ENCODE measurements at regions not wholly inside any gene's neighbourhood (a gene's known extent, or its start where the extent isn't known, plus 50 kb on each side); places are given as distances from the start of the nearest gene placed in this dataset.

DNA sequence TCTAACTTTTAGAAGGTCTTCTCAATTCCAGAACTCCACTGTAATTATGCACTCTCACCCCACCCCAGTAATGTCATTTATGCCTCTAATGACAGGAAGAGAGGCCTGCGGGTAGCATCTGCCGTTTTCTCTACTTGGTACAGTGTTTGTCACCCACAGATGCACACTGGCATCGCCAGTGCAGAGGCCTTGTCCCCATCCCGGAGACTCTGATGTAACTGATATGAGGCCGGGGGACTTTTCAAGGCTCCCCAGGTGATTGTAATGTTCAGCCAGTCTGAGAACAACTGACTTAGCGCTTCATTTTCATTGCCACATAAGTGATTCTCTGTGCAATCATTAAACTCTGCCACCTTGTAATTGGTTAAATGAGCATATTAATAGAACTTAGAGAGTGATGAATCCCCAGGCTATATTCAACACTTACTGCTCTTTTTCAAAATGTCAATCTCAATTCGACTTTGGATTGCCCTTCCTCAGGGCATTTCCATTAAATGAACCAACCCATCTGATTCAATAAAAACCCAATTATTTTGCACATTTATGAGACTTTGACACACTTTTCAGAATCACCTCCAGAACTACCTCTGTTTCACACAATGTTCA lies 113.2 kb downstream of the HERPUD2 start:
- no peak for DNase-seq

GRCh38 chr7:35576031-35576573 lies 118.8 kb downstream of the HERPUD2 start:
- no peak for DNase-seq

DNA sequence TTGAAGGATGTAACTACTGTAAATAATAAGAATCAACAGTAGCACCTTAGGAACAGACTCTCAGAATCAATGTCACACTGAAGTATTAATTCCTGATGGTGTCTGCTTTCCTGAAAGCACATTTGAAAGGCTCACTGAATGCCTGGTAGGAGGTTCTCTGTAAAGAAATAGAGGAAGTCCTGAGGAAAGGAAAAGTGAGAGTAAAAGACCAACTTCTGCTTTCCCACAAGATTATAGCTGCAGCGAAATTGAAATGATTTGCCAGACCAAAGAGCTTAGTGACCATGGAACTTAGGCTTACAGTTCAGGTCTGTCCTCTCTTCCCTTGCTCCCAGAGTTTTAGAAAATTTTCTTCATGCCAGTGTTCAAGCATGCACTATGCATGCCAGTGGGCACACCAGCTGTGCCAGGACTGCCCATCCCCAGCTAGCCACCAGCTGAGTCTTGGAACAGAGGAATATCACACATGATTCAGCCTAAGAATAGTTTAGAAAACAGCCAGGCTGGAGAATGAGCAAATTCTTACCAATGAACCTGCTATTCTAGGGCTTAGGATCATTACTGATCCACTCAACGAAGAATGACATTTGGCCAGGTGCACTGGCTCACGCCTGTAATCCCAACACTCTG lies 123.2 kb downstream of the HERPUD2 start:
- no peak for DNase-seq

GRCh38 chr7:35570937-35571336 lies 124.0 kb downstream of the HERPUD2 start:
- no peak for DNase-seq

- peak; percentile 18 to 43 for DNase-seq
Observed at GRCh38 chr7:35565927-35566326, 129.0 kb downstream of the HERPUD2 start.

- no peak for DNase-seq
Observed at GRCh38 chr7:35558841-35559240, 136.1 kb downstream of the HERPUD2 start.

DNA sequence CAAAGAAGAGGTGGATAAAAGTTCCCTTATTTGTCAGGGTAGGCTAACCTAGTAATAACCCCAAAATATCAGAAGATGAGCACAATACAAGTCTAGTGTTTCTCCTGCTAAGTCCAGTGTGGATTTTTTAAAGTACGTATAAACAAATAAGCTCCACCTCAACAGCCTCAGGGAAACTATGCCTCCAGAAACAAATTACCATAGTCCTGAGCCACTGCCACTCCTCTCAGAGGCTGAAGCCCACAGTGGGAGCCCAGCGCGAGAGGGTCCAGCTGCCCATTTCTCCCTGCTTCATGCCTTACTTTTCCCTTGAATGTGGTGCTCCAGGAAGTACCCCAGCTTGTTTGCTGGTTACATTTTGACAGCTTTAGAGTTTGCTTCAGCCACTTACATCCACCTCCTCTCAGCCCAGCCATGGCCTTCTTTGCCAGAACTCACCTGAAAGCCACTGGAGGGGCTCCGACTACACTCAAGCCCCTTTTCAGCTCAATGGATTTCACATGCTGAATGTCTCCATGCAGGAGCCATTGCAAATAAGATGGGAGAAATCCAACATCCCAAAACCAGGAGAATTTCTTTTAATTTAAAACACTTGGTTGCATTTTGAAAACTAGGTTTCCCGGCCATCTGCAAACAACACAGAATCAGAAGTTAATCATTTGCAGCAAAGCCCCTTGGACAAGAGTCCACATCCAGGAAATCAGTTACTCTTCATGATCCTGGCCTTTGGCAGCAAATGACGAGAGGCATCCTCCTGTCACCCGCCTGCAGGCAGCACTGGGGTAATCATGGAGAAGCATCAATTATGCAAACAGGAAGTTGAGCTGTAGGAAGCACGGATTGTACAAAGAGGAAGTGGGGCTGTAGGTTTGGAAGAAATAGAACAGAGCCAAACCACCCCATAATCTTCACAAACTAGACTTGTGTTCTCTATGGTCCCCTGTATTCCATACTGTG lies 138.1 kb downstream of the HERPUD2 start:
- DNase-seq, result no peak

DNA sequence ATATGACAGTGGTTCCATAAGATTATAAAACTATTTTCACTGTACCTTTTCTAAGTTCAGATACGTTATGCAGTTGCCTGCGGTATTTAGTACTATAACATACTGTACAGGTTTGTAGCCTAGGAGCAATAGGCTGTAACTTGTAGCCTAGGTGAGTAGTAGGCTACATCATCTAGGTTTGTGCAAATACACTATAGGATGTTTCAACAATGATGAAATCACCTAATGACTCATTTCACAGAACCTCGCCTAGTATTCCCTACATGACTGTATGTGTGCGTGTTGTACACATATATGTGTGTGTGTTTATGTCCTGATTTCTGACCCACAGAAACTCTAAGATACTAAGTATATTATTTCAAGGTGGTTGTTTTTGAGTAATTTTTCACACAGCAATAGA lies 139.0 kb downstream of the HERPUD2 start:
- DNase-seq, result no peak

DNA sequence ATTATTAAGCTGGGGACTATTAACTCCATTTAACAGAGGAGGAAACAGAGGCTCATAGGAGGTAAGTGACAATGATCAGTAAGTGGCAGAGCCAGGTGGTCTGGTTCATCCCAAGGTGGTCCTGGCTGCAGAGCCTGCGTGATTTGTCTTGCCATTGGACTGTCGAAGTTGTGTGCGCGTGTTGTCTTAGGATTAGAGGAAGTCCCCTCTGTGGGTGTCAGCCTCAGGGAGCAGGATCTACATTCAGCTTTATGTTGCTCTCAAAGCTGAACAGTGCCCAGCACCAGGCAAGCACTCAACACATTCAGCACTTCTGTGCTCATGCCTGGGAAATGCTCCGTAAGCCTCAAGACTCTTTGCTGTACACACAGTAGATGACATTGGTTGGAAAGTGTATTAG lies 139.5 kb downstream of the HERPUD2 start:
- DNase-seq, result no peak

GRCh38 chr7:35553519-35553918 lies 141.4 kb downstream of the HERPUD2 start:
- no peak for DNase-seq

DNA sequence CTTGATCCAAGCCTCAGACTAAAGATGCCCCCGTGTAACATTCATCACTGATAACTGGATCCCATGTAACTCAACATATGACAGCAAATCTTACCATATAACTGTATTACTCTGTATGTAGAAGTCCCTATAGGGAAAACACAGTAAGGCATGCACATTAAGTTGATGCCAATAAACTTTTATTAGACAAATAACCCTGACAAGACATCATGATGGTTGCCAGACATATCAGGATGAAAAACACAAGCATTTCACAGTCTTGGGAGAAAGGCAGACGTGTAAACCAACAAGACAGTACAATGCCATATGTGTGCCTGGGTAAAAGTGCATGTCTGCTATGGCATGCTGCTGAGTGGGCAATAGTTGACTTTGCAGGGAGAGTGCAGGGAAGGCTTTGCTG lies 142.2 kb downstream of the HERPUD2 start:
- DNase-seq, result no peak

- no peak for DNase-seq
Observed at GRCh38 chr7:35551321-35552081, 143.4 kb downstream of the HERPUD2 start.

GRCh38 chr7:35550831-35551230 lies 144.1 kb downstream of the HERPUD2 start:
- no peak for DNase-seq

DNA sequence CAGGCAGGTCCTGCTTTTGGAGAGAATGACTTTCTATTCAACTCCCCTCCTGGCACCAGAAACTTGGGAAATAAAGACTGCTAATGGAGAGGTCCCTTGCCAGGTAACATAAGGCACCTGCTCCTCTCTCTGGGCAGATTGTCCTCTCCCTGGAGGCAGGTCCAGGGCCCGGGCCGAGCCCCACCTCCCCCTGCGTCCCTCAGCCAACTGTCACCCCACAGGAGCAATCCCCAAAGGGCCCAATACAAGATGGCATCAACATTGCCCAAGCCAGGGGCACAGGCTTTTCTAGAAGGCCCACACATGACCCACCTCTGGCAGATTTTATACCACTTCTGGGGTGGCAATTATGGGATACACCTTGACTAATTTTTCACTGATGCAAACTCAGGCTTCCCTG lies 145.2 kb downstream of the HERPUD2 start:
- no peak for DNase-seq

GRCh38 chr7:35548291-35548690 lies 146.6 kb downstream of the HERPUD2 start:
- no peak for DNase-seq

DNA sequence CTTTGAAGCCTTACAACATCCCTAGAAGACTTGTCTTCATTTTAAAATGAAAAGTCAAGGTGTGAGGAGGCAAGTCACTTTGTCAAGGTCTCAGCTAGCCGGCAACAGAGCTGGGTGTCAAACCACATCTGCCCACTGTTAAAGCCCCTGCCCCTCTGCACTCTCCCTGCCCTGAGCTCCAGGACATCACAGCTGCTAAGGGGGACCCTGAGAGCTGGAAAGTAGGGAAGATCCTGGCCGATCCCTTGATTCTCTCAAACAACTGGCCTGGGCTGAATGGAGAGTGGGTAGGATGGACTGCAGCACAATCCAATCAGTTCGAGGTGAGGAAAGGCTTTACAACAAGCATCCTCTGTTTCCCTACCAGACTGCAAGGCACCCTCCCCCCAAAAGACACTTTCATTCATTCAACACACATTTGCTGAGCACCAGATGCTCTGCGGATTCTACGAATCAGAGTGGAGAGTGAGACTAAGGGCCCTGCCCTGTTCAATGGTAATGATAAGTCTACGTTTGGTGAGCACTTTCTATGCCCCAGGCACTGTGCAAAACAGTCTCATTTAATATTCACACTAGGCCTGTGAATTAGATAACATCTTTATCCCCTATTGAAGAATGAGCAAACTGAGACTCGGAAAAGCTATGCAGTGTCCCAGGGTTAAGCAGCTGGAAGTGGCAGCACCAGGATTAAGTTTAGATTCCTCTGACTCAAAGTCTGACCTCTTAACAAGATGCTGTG lies 148.1 kb downstream of the HERPUD2 start:
- DNase-seq, result no peak

DNA sequence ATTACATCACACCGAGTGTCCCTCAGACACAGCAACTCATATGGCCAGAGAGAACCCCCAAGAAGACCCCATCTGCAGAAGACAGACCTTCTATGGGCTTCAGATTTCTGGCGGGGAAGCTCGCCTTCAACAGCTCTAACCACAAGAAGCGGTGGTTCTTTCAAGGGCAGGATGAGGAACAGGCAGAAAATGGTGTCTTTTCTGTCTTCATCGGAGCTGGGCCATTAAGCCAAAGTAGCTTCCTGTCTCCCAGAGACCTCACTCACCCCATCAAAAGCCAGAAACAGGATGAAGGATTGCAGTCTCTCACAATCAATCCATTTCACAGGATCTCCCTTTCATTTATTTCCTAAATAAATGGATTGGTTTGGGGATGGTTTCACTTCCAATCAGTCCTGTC lies 149.1 kb downstream of the HERPUD2 start:
- DNase-seq, result no peak

- no peak for DNase-seq
Observed at GRCh38 chr7:35544028-35544742, 150.8 kb downstream of the HERPUD2 start.

- DNase-seq, result peak; percentile 64 to 66
Observed at GRCh38 chr7:35537067-35538023, 157.6 kb downstream of the HERPUD2 start.

- DNase-seq, result no peak
Observed at GRCh38 chr7:35536396-35536826, 158.5 kb downstream of the HERPUD2 start.

Data from SHP77 (cell line).